GM23248 (cell line): ENCODE measurements at regions not wholly inside any gene's neighbourhood (a gene's known extent, or its start where the extent isn't known, plus 50 kb on each side); places are given as distances from the start of the nearest gene placed in this dataset.

Experiments
- DNase-seq: peaks from one replicate; pipeline ENCODE4 v3.0.0-alpha.2; 2015
- H2AFZ ChIP-seq: fragments of 200-600 bp; sonication (generic); 2 replicates; pipeline ENCODE4 v1.6.1; 2016; ENCODE audit warnings: antibody characterized with exemption
- H3F3A ChIP-seq: fragments of 200-600 bp; sonication (generic); 2 replicates; pipeline ENCODE4 v1.6.1; 2016; ENCODE audit warnings: mild to moderate bottlenecking, antibody characterized with exemption, mixed run types; ENCODE audit not compliant: insufficient read depth
- H3K27ac ChIP-seq: fragments of 200-600 bp; sonication (generic); 2 replicates; pipeline ENCODE4 v1.5.1; 2016; ENCODE audit warnings: mild to moderate bottlenecking
- H3K27me3 ChIP-seq: fragments of 200-600 bp; sonication (generic); replicated peaks from 2 replicates; pipeline ENCODE4 v1.6.1; 2016; ENCODE audit warnings: mild to moderate bottlenecking; ENCODE audit not compliant: insufficient read depth
- H3K36me3 ChIP-seq: fragments of 200-600 bp; sonication (generic); 2 replicates; pipeline ENCODE4 v1.6.1; 2016; ENCODE audit warnings: low read depth, mild to moderate bottlenecking
- H3K4me1 ChIP-seq: fragments of 200-600 bp; sonication (generic); 2 replicates; pipeline ENCODE4 v1.6.1; 2016; ENCODE audit warnings: mild to moderate bottlenecking; ENCODE audit not compliant: insufficient read depth
- H3K4me2 ChIP-seq: fragments of 200-600 bp; sonication (generic); one replicate; pipeline ENCODE4 v1.6.1; 2016; ENCODE audit warnings: mild to moderate bottlenecking; ENCODE audit not compliant: unreplicated experiment
- H3K4me3 ChIP-seq: fragments of 200-600 bp; sonication (generic); 2 replicates; pipeline ENCODE4 v1.5.1; 2016; ENCODE audit warnings: mild to moderate bottlenecking
- H3K79me2 ChIP-seq: fragments of 200-600 bp; sonication (generic); 2 replicates; pipeline ENCODE4 v1.6.1; 2016; ENCODE audit warnings: mild to moderate bottlenecking; ENCODE audit not compliant: insufficient read depth
- H3K9ac ChIP-seq: fragments of 200-600 bp; sonication (generic); 2 replicates; pipeline ENCODE4 v1.6.1; 2016; ENCODE audit warnings: mild to moderate bottlenecking
- H3K9me2 ChIP-seq: fragments of 200-600 bp; sonication (generic); 2 replicates; pipeline ENCODE4 v1.6.1; 2016; ENCODE audit warnings: mixed run types, mild to moderate bottlenecking, moderate library complexity; ENCODE audit not compliant: insufficient read depth
- H3K9me3 ChIP-seq: fragments of 200-600 bp; sonication (generic); one replicate; pipeline ENCODE4 v1.6.1; 2017; ENCODE audit warnings: low read depth
- H4K20me1 ChIP-seq: fragments of 200-600 bp; sonication (generic); 2 replicates; pipeline ENCODE4 v1.6.0; 2016; ENCODE audit not compliant: insufficient read depth
- EZH2 ChIP-seq: fragments of 200-600 bp; sonication (generic); IDR thresholded peaks from 2 replicates; pipeline ENCODE4 v1.6.1; 2018; ENCODE audit warnings: antibody characterized with exemption, mild to moderate bottlenecking; ENCODE audit not compliant: insufficient read depth, poor library complexity, severe bottlenecking
- EZH2phosphoT487 ChIP-seq: fragments of 200-600 bp; sonication (generic); IDR thresholded peaks from 2 replicates; pipeline ENCODE4 v1.6.1; 2018; ENCODE audit warnings: antibody characterized with exemption, moderate library complexity, mild to moderate bottlenecking, low read depth; ENCODE audit not compliant: insufficient read depth
- WGBS, 2 experiments: methylation state at CpG; one replicate each; pipeline ENCODE4 v1.1.6; 2015 to 2017; ENCODE audit warnings: low lambda C conversion rate in 2 of 2, low coverage in 1 of 2; ENCODE audit errors: missing lambda C conversion rate in 2 of 2; 5-methylcytosine and 5-hydroxymethylcytosine counted together
- in situ Hi-C: fragments of 300-500 bp; cut with MboI; formaldehyde crosslinking; loops from 2 replicates; pipeline ENCODE4 v1.15.0; 2020

DNA sequence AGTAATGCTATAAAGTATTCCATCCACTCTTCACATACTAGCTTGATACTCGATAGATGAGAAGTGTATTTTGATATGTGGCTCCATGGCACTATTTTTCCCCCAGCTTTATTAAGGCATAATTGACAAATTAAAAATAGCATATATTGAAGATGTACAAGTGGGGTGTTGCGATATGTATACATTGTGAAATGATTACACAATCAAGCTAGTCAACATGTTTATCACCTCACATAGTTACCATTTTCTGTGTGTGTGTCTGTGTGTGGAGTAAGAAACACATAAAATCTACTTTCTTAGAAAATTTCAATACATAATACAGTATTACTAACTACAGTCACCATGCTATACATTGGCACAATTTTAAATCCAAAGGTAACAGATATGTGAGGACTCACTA, 82.5 kb upstream of the MYT1L start:
- Histone ChIP-seq H3K9me3 (no peaks in the 10 kb centered on the region), H3K9me2 (no peaks in the 10 kb centered on the region), H3K79me2 (no peaks in the 10 kb centered on the region), H3K4me3 (no peak overlapping the region), H3K4me2 (no peak overlapping the region), H3K27me3 (no peaks in the 10 kb centered on the region), H3K27ac (no peak overlapping the region), H3K9ac (no peak overlapping the region), H3F3A (no peaks in the 10 kb centered on the region), H2AFZ (no peak overlapping the region), H4K20me1 (no peaks in the 10 kb centered on the region), H3K36me3 (no peaks in the 10 kb centered on the region), H3K4me1 (no peaks in the 10 kb centered on the region)
- WGBS, 2 experiments: 47 to 50% methylated on average over 2 of the region's 2 CpGs
- in situ Hi-C loops: no loop called here
- no peak for DNase-seq
- no peak for TF ChIP-seq EZH2
- TF ChIP-seq EZH2phosphoT487: no peak

DNA sequence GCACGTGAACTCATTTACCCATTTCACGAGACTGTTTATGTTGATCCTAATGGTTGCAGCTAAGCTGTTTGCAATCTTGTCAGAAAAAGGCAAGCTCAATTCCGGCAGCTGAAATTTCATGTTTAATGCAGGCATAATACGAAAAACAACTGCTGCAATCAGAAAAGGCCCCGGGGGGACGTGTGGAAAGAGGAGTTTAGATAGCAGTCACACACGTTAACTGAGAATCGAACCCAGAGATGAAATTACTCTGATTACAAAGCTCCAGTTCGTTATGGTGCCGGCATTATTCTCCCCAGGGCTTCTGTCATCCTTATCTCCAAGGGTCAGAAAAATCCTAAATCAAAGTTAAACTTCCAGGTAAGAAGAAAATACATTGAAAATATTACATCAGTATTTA, 79.9 kb upstream of the MYT1L start:
- H3K4me1 ChIP-seq: no peaks in the 10 kb centered on the region
- no peak overlapping the region for H3K4me2 ChIP-seq
- no peaks in the 10 kb centered on the region for H3F3A ChIP-seq
- H2AFZ ChIP-seq: no peak overlapping the region
- H3K4me3 ChIP-seq: no peak overlapping the region
- H3K9me3 ChIP-seq: no peaks in the 10 kb centered on the region
- no peak overlapping the region for H3K9ac ChIP-seq
- WGBS, 2 experiments: 22 to 32% methylated on average over 10 of the region's 10 CpGs
- no peaks in the 10 kb centered on the region for H3K27me3 ChIP-seq
- in situ Hi-C loops: no loop called here
- H4K20me1 ChIP-seq: no peaks in the 10 kb centered on the region
- no peak for DNase-seq
- H3K79me2 ChIP-seq: no peaks in the 10 kb centered on the region
- no peaks in the 10 kb centered on the region for H3K36me3 ChIP-seq
- no peaks in the 10 kb centered on the region for H3K9me2 ChIP-seq
- H3K27ac ChIP-seq: no peak overlapping the region
- TF ChIP-seq EZH2phosphoT487: no peak
- no peak for TF ChIP-seq EZH2

DNA sequence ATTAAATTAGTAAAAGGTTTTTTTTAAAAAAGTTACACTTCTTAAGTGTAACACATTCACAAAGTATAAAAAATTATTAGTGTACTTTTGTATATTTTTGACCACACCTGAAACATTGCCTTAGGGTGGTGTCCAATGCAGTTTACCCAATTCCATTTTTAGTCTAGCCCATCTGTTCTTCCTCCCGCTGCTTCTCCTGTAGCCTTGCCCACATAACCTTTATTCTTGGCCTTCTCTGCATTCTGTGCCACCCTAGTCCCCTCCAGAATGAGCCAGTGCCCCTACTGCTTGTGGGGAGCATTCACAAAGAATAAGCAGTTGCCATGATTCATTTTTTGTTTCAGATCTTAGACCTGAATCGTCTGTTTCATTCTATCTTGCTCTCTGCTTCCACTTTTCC, 78.4 kb upstream of the MYT1L start:
- no peaks in the 10 kb centered on the region for H3F3A ChIP-seq
- no peak overlapping the region for H3K27ac ChIP-seq
- TF ChIP-seq EZH2phosphoT487 (no peak), EZH2 (no peak)
- no peaks in the 10 kb centered on the region for H3K79me2 ChIP-seq
- H3K9ac ChIP-seq: no peak overlapping the region
- no peaks in the 10 kb centered on the region for H3K27me3 ChIP-seq
- no peak overlapping the region for H2AFZ ChIP-seq
- no peak overlapping the region for H3K4me2 ChIP-seq
- no peaks in the 10 kb centered on the region for H3K9me3 ChIP-seq
- no peaks in the 10 kb centered on the region for H3K4me1 ChIP-seq
- 5 to 9% methylated on average over 2 of the region's 2 CpGs for WGBS, 2 experiments
- H3K36me3 ChIP-seq: no peaks in the 10 kb centered on the region
- no peak overlapping the region for H3K4me3 ChIP-seq
- in situ Hi-C loops: no loop called here
- DNase-seq: no peak
- no peaks in the 10 kb centered on the region for H4K20me1 ChIP-seq
- H3K9me2 ChIP-seq: no peaks in the 10 kb centered on the region

DNA sequence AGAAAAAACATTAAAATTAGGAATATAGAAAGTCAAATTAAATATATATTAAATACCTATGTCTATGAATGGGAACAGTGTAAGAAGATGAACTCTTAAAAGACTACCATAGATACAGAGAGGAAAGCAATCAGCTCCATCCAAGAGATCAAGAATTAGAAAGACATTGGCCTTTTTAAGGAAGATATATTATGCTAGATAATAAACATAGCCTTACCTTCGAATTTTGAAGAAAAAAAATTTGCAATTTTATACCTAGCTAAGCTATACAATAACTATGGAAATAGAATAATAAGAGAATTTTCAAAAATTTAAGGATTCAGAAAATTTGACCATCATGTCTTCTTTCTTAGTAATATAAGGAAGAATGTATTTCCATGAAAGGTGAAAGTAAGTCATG, 74.7 kb upstream of the MYT1L start:
- WGBS, 2 experiments: 0 to 9% methylated on average over 1 of the region's 1 CpG
- no peak overlapping the region for H2AFZ ChIP-seq
- no peak overlapping the region for H3K27ac ChIP-seq
- no peaks in the 10 kb centered on the region for H3K36me3 ChIP-seq
- H4K20me1 ChIP-seq: no peaks in the 10 kb centered on the region
- in situ Hi-C loops: no loop called here
- no peak for DNase-seq
- TF ChIP-seq EZH2phosphoT487: no peak
- no peaks in the 10 kb centered on the region for H3K9me2 ChIP-seq
- no peaks in the 10 kb centered on the region for H3K27me3 ChIP-seq
- H3K4me1 ChIP-seq: no peaks in the 10 kb centered on the region
- no peaks in the 10 kb centered on the region for H3F3A ChIP-seq
- H3K4me3 ChIP-seq: no peak overlapping the region
- no peak overlapping the region for H3K9ac ChIP-seq
- H3K4me2 ChIP-seq: no peak overlapping the region
- H3K79me2 ChIP-seq: no peaks in the 10 kb centered on the region
- no peaks in the 10 kb centered on the region for H3K9me3 ChIP-seq

DNA sequence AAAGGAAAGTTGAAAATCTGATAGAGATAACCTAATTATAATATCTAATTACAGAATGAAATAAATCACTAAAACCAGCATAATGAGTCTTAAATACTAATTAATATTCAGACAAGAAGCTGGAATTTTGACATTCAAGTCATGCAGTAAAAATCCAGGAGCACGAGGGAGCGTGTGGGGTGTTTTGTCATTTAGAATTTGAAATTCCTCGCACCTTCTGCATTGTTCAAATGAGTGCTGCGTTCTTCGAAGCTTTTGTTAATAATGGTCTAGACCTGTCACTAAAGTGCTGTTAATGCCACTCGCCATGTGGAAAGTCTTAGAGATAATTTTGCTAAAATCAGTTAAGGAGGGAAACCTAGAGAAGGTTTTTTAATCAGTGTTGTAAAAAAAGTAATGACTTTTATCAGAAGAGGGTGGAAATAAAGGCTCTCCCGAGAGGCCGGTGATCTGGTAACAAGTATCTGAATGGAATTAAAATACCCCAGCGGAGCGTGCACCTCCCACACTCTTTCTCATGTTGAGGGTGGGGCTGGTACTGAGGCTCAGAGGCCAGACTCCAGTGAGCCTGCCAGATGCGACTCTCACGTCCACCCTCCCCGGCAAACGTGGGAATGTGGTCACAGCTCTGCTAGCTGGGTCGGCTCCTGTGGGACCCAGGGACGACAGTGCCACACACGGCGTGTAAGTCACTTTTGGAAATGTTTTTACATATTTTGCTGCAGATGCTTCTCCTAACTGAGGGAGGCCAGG, 69.4 kb upstream of the MYT1L start:
- DNase-seq: no peak
- no peaks in the 10 kb centered on the region for H3F3A ChIP-seq
- H3K9ac ChIP-seq: no peak overlapping the region
- no peak for TF ChIP-seq EZH2
- TF ChIP-seq EZH2phosphoT487: no peak
- no peaks in the 10 kb centered on the region for H4K20me1 ChIP-seq
- H2AFZ ChIP-seq: no peak overlapping the region
- no peaks in the 10 kb centered on the region for H3K9me2 ChIP-seq
- no peak overlapping the region for H3K4me3 ChIP-seq
- WGBS, 2 experiments: 9 to 22% methylated on average over 18 of the region's 18 CpGs
- in situ Hi-C loops: no loop called here
- no peaks in the 10 kb centered on the region for H3K79me2 ChIP-seq
- H3K9me3 ChIP-seq: no peaks in the 10 kb centered on the region
- no peak overlapping the region for H3K4me2 ChIP-seq
- no peaks in the 10 kb centered on the region for H3K36me3 ChIP-seq
- H3K27ac ChIP-seq: no peak overlapping the region
- no peaks in the 10 kb centered on the region for H3K27me3 ChIP-seq
- no peaks in the 10 kb centered on the region for H3K4me1 ChIP-seq
